Bronchial epithelial cell (primary cell): ENCODE measurements at regions not wholly inside any gene's neighbourhood (a gene's known extent, or its start where the extent isn't known, plus 50 kb on each side); places are given as distances from the start of the nearest gene placed in this dataset.

ENCODE experiments used
- DNase-seq: peaks from one replicate; pipeline ENCODE4 v3.0.0-alpha.2; 2010; ENCODE audit warnings: low read depth
- FAIRE-seq: peaks from 2 replicates; lab custom pipeline; 2011; peaks lifted over from hg19 to GRCh38; lab: Jason Lieb, UNC
- H3K27me3 ChIP-seq: 2 replicates; pipeline ENCODE4 v1.5.1; 2011; ENCODE audit warnings: low read length; ENCODE audit not compliant: control insufficient read depth, insufficient read depth
- H3K36me3 ChIP-seq: 2 replicates; pipeline ENCODE4 v1.5.1; 2011; ENCODE audit warnings: low read length; ENCODE audit not compliant: control insufficient read depth, insufficient read depth
- H3K4me3 ChIP-seq: 2 replicates; pipeline ENCODE4 v1.5.1; 2011; ENCODE audit warnings: mild to moderate bottlenecking, low read depth, low read length, control low read depth
- CTCF ChIP-seq: IDR thresholded peaks from 2 replicates; pipeline ENCODE4 v1.5.1; 2011; ENCODE audit warnings: mild to moderate bottlenecking, moderate library complexity, low read length, control low read depth, inconsistent platforms; ENCODE audit not compliant: insufficient read depth, severe bottlenecking

- TF ChIP-seq CTCF = peak; percentile 56
- no peak overlapping the region for H3K4me3 ChIP-seq
- DNase-seq (no peak), FAIRE-seq (no peak)
- H3K27me3 ChIP-seq = no peaks in the 10 kb centered on the region
- H3K36me3 ChIP-seq = no peaks in the 10 kb centered on the region
Observed at GRCh38 chr20:51318058-51318949, 224.2 kb downstream of the NFATC2 start.

- FAIRE-seq (no peak), DNase-seq (no peak)
- Histone ChIP-seq H3K27me3 (no peaks in the 10 kb centered on the region), H3K4me3 (no peak overlapping the region), H3K36me3 (no peaks in the 10 kb centered on the region)
- TF ChIP-seq CTCF = no peak
Observed at GRCh38 chr20:51315390-51315789, 227.1 kb downstream of the NFATC2 start.

- Histone ChIP-seq H3K36me3 (no peaks in the 10 kb centered on the region), H3K27me3 (peaks cover 2% of the 10 kb centered on the region), H3K4me3 (no peak overlapping the region)
- TF ChIP-seq CTCF = no peak
- DNase-seq (peak; percentile 13), FAIRE-seq (peak; percentile 18)
Observed at GRCh38 chr20:51313358-51313827, 229.1 kb downstream of the NFATC2 start.

- Histone ChIP-seq H3K27me3 (peaks cover 2% of the 10 kb centered on the region), H3K36me3 (no peaks in the 10 kb centered on the region), H3K4me3 (no peak overlapping the region)
- DNase-seq = no peak
- no peak for FAIRE-seq
- TF ChIP-seq CTCF = no peak
Observed at GRCh38 chr20:51312480-51312783, 230.1 kb downstream of the NFATC2 start.

GRCh38 chr20:51311636-51312479 is 230.7 kb downstream of the NFATC2 start:
- no peak overlapping the region for H3K4me3 ChIP-seq
- peaks cover 2% of the 10 kb centered on the region for H3K27me3 ChIP-seq
- TF ChIP-seq CTCF = no peak
- FAIRE-seq = no peak
- H3K36me3 ChIP-seq = no peaks in the 10 kb centered on the region
- peak; percentile 56 for DNase-seq
